GM19328 (cell line): ENCODE measurements at regions not wholly inside any gene's neighbourhood (a gene's known extent, or its start where the extent isn't known, plus 50 kb on each side); places are given as distances from the start of the nearest gene placed in this dataset.
"Not testable (repeated sequence)": the region's sequence is repeated elsewhere in the genome, so short reads cannot be mapped to it uniquely, and the experiment has no call there.

ENCODE experiments used
- ATAC-seq: cut with Tn5 transposase; IDR thresholded peaks from one replicate; pipeline ENCODE4 v1.9.1; 2021; ENCODE audit warnings: mild to moderate bottlenecking, moderate library complexity; ENCODE audit not compliant: unreplicated experiment

DNA sequence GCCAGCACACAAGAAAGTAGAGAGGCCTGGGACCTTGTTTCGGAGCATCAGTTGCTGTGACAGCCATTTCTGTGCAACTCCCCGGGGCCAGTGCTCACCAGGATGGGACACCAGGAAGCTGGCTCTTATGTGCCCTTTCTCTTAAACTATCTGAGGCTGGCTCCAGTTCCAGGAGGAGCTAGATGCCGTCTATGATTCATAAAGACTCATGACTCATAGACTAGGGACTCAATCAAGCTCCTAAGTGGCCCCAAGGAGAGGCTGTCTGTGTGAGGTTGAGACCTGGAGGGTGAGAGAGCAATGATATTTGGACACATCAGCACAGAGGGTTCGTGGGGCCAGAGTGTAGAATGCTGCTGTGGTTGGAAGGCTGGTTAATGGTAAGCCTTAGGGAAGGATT is 580.1 kb downstream of the CCSER2 start:
- ATAC-seq: no peak

DNA sequence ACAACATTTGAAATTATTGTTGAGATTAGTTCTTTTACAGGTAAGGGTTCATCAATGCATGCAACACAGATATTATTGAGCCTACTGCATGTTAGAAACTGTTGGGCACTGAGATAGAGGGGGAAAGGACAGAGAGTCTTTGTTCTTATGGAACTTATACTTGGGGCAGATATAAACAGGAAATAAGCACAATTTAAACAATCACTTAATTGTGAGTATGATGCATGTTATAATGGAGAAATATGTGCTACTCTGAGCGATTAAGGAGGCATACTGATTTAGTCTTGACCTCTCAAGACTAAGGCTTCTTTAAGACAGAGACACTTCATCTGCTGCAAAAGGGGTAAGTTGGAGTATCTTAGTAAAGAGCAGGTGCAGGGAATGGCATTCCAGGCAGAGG is 593.3 kb downstream of the CCSER2 start:
- no peak for ATAC-seq

DNA sequence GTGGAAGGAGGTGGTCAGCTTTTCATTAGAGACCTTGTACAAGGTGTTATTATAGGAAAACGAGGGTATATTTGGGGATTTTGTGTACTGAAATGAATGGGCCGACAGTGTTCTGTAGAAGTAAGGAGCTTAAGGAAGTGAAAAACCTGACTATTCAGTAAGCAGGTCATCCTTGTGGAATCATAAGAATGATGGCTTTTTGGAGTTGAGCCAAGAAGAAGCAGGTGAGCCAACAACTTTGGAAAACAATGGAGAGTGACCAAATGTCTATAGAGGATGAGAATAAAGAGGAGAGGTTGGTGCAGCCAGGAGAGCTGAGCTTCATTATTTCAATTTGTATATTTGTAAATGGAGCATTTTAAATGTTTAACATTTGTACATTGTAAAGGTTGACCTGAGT is 595.7 kb downstream of the CCSER2 start:
- ATAC-seq: no peak

DNA sequence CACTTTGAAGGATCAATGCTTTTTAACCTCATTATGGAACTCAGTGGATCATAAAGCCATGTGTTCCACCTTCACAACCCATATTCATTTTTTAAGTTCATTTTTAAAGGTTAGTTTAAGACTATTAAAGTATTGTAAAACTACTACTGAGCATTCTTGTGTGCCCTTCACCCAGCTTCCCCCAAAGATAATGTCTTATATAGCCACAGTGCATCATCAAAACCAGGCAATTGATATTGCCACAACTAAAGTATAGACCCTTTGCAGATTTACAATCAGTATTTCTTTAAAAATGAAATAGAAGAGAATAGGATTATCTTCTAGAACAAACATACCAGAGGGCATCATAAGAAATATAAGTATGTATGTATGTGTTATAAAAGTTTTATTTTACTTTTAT is 597.1 kb downstream of the CCSER2 start:
- no peak for ATAC-seq

DNA sequence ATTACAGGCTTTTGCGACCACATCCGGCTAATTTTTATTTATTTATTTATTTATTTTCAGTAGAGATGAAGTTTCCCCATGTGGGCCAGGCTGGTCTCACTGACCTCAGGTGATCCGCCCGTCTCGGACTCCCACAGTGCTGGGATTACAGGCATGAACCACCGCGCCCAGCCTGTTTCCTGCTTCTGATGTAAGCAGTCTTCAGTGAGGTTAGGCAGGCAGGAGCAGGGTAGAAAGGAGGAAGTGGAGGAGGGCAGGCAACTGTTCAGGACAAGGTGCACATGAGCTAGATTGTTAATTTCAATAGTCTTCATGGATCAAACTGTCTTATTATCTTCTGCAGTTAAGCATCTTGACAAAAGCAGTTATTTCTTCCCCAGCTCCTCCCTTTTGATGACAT is 605.0 kb downstream of the CCSER2 start:
- no peak for ATAC-seq

DNA sequence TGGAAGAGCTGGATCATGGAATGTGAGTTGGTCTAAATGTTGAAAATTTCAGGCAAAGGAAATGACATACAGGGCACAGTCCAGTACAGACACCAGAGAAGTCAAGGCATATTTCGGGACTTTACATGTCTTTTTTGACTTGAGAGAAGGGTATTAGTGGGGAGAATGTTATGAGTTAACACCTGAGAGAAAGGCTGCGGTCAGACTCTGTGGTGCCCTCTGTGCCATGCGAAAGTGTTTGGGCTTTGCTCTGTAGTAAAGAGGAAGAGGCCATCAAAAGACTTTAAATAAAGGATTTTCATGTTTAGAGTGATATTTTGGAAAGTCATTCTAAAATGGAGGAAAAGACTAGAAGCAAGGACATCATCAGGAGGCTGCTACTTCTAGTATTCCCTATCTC is 607.4 kb downstream of the CCSER2 start:
- no peak for ATAC-seq

DNA sequence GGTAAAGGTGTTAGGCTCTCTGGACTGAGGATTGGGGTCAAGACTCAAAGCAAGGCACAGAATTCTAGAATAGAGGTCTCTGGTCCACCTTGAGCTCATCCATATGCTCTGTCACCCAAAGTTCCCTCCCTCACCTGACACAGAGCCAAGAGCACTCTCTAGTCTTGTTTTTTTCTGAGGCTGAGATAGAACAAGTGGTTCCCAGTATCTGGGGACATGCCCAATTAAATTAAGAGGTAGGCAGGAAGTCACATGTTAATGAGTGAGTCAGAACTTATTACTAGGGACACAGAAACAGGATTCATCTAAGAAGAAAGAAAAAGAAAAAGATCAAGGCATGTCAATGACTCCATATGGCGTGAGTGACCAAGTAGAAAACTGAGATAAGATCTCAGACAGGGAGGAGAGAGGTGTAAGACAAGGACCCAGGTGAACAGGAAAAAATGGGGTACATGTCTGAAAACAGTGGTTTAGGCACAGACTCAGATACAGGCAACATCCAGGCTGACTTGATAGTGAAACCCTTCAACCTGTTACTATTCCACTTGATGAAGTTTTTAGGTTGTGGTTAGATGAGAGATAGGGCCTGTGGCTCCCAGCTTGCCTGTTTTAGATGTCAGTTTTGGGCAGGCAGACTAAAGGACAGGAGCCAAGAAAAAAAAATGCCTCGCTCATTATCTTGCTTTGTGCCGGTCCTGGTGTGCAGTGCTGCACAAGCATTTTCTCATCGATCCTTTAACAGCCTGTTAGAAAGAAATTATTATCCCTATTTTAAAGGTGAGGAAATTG is 609.9 kb downstream of the CCSER2 start:
- no peak for ATAC-seq

DNA sequence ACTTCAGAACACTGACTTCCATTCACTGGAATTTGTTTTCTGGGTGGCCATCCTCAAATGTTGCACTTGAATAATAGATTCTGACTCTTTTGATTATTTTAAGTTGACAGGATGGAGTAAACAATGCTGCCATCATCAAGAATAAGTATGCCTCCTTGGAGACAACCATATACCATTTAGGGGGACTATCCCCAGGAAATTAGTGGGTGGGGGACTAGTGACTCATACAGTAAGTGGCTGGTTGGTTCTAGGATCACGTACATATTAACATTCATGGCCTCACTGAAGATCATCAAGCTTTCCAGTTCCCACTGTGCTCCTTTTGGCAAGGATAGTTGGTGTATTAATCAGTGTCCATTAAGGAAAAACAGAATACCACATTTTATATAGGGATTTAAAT is 615.2 kb downstream of the CCSER2 start:
- ATAC-seq: no peak

DNA sequence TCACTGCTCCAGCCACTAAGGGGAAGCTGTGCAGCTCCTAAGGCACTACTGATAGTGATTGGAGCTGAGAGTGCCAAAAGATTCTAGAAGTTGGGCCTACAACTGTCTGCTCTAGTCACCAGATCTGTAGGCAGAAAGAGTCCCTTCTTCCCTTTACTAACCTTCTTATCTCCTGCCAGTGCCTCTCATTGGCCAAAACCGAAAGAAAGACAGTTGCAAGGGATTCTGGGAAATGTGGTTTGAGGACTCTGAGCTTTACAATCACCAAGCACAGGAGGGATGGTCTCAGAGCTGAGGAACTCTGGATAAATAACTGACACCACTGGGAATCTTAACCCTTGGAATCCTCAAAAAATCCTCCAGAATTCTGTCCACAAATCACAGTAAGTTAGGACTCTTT is 615.8 kb downstream of the CCSER2 start:
- ATAC-seq: no peak

DNA sequence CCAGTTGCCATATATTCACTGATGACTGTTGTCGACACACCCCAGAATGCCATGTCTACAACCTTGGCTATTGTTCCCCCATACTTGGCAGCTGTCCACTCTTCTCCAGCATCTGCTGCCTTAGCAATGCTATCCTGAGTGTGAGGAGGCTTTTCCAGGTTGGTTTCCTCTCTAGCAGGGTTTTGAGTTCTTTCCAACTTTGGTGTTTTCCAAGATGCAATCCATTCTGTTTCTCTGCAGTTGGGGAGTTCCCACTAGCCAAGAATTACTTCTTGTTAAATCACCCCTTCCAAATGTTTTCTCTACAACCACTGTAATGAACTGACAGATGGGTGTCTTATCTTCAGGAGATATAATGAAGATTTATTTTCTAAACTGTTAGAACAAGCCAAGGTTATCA is 617.4 kb downstream of the CCSER2 start:
- no peak for ATAC-seq

DNA sequence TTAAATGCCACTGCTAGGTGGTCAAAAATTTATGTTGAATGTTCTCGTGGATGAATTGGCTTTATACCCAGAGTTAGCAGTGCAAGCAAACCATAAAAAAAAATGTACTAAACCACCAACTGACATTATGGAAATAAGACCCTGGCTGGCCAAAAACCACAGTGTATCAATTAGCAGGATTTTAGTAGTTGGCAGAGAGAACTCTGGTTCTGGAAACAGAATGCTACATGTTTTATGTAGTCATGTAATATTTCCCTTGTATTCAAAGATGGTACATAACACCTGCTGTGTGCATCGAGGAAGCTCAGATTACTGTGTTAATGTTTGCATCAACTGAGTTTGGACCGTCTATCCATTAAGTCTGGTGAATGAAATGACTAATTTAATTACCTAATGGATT is 618.5 kb downstream of the CCSER2 start:
- no peak for ATAC-seq

DNA sequence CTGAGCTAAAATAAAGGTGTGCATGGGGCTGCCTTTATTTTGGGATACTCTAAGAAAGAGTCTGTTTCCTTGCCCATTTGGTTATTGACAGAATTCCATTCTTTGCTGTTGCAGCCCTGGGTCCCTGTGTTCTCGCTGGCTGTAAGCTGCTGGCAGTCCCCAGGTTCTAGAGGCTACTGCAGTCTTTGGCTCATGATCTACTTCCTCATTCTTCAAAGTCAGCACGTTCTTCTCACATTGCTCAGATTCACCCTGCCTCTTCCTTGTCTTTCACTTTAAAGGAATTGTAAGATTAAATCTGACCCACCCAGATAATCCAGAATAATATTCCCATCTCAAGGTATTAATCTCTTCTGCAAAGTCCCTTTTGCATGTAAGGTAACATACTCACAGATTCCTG is 620.3 kb downstream of the CCSER2 start:
- no peak for ATAC-seq

DNA sequence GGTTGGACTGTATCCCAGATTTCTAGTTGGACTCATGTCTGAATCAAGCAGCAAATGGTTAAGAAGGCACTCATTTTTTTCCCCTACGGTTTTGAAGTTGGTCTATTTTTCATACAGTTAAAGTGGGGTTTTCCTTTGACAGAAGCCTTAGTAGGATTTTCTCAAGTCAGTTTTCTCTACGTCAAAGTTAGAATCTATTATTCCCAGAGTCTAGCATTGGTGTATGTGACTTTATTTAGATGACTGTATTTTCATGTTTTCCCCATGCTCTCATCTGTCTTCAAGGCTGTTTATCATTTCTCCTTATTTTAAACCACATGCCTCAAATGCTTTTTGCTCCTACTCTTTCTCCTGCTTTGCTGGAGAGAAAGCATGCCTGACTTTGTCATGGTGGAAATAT is 623.2 kb downstream of the CCSER2 start:
- no peak for ATAC-seq

DNA sequence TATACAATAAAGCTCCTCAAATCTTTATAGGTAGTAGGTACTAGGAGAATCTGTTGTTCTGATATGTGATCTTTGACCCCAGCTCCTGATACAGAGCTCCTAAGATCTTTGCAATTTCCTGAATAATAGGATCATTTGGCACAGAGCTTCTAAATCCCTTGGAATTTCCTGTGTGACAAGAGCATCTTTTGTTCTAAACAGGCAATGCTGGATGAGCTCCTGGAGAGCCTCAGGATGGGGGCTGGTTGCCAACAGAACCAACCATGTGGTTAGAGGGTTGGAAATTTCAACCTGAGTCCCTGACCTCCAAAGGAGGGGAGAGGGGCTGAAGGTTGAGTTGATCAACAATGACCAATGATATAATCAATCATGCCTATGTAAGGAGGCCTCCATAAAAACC is 629.0 kb downstream of the CCSER2 start:
- no peak for ATAC-seq

DNA sequence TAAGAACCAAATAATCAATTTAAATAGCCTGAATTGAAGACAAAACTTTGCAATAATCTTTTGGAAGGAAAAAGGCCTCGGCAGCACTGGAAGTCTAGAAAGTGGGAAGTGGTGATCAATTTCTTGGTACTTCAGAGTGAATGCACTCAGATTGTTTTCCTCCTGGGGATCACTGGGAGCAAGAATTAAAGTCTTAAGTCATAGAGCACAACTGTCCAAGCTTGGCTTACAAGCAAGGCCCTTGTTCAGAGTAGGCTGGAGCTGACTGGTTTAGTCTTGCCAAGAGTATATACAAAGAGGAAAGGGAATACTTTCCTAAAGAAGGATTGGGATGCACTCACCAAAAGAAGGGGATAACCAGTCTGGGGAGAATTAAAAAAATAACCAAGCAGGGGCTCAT is 637.1 kb downstream of the CCSER2 start:
- ATAC-seq: no peak

DNA sequence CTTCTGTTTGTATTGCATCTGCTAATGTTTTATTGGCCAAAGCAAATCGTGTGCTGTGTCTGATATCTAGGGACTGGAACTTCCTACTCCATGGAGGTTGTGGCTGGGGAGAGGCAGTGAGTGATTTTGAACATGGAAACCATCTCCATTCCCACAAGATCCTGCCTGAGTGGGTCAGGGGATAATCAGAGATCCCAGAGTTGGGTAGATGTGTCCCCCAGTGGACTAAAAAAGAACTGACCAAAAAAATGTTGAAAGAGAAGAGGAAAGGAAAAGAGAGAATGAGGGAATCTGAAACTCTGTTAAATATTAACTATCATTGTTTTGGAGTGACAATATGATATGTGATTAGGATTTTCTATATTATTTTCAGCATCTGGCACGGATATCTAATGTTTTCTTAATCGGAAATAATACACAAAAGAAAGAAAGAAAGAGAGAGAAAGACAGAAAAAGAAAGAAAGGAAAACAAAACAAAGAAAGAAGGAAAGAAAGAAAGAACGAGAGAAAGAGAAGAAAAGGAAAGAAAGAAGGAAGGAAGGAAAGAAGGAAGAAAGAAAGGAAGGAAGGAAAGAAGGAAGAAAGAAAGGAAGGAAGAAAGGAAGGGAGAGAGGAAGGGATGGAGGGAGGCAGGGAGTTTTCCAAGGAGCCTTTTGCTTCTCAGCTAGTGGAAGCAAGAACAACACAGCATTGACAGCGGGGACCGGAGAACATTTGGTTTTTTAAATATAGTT is 638.5 kb downstream of the CCSER2 start:
- no peak for ATAC-seq

DNA sequence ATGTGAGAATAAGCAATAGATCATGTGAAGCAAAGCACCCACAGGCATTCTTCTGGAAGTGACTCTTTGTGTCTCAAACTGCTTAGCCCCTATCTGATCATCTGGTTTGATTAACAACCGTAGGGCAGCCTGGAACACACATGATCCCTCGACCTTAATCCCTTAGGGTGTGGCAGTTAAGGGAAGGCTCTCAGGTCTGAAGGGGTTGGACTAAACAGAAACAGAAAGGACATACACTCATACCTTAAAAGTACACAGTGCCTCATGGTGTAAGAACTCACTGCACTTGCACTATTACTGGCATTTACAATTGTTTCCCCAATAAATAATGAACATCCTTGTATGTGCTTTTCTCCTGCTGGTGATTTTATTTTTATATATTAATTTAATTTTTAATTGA is 640.9 kb downstream of the CCSER2 start:
- ATAC-seq: not testable (repeated sequence)

DNA sequence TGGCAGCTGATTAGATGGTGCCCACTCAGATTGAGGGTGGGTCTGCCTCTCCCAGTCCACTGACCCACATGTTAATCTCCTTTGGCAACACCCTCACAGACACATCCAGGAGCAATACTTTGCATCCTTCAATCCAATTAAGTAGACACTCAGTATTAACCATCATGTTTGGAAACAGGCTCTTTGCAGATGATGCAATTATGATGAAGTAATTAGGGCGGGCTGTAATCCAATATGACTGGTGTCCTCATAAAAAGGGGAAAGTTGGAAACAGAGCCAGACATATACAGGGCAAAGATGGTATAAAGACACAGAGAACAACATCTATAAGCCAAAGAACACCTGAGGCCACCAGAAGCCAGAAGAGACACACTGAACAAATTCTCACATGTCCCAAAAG is 658.6 kb downstream of the CCSER2 start:
- no peak for ATAC-seq

DNA sequence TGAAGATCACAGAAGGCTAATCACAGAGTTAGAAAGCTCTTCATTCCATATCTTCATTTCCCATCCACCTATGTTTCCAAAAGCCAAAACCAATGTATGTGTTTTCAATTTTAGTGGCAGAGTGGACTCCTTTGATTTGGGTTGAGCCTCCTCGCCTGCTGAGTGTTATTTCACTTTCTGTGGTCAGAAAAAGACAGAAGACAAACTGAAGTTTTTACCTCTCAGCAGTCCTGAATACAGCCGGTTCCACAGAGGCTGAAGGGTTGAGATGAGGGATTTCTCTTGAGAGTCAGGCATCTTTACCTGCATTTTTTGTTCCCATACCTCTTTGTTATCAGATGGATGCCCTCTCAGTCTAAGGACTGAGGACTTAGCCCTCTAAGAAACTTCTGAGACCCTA is 659.6 kb downstream of the CCSER2 start:
- no peak for ATAC-seq

DNA sequence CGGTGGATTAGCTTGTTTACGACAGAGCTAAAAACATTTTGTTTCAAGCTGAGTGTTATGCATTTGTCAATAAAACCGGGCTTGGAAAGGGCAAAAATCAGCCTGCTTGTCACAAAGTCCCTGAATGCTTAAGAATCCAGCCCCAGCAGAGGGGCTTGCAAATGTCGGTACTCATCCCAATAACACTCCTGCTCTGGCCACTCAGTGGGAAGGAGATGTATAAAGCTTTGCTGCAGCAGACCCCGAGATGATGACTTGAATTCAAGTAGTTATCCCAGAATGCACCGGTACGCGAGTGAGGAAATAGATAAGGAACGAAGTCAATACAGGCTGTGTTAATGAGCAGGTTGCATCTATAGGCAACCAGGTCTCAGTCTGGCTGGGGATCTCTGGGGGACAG is 662.3 kb downstream of the CCSER2 start:
- no peak for ATAC-seq

DNA sequence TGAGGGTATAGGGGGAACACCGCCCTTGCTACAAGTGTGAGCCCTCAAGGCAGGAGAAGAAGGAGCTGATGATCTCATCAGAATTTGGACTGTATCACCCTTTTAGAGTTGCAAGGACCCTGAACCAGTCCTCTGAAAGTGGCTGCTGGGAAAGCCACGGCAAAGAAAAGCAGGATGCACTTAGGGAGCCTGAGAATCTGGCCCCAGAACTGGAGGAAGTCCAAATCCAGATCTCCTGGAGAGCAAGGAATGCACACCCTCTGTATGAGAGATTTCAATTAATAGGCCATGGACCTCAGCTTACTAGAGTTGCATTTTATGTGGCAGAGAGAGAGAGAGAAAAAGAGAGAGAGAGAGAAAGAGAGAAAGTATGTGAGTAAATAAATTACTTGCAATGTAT is 662.9 kb downstream of the CCSER2 start:
- ATAC-seq: no peak

DNA sequence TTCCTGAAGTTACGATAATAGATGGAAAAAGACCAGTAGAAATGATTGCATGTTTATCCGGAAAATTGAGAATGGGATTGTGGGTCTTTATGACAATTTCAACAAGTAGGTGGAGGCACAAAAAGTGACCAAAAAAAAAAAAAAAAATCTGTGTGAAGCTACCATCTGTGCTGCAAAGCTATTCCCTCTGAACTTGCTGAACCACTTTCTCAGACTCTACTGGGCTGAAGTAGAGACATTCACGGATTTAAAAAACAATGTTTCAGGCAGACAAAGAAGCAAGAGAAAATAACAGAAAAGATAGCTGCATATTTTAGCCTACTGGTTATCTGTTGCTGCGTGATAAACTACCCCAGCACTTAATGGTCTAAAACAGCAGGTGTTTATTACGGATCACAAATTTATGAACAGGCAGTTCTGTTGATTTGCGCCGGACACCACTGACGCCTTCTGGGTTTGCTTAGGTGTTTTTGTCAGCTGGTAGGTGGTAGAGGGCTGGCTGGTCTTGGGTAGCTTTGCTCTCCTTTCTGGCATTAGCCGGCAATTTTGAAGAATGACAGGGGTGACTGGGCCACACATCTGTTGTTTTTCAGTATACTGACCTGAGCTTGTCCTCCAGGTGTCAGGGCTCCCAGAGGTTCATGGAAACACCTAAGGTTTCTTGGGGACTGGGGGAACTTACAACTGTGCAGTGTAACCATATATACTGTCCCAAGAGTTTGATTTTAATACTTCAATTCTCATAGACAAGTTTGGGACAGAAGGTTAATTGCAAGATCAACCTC is 665.1 kb downstream of the CCSER2 start:
- ATAC-seq: no peak
